Activated naive CD8-positive, alpha-beta T cell treated with anti-CD3 and anti-CD28 coated beads, Interleukin-2, amount 50 U/mL, for 24 hours (primary cell): ENCODE measurements at regions not wholly inside any gene's neighbourhood (a gene's known extent, or its start where the extent isn't known, plus 50 kb on each side); places are given as distances from the start of the nearest gene placed in this dataset.
"Not testable (repeated sequence)": the region's sequence is repeated elsewhere in the genome, so short reads cannot be mapped to it uniquely, and the experiment has no call there.

Source experiments
- ATAC-seq: fragments of 150-1000 bp; cut with Tn5 transposase; one replicate; pipeline ENCODE4 v1.10.0; 2021
- DNase-seq: peaks from one replicate; pipeline ENCODE4 v3.0.0; 2021
- H3K27ac Mint-ChIP-seq: one replicate; pipeline ENCODE4 v1.8.0; 2021; ENCODE audit warnings: mild to moderate bottlenecking, mixed read lengths
- H3K27me3 Mint-ChIP-seq: one replicate; pipeline ENCODE4 v1.8.0; 2021; ENCODE audit warnings: mixed read lengths
- H3K36me3 Mint-ChIP-seq: one replicate; pipeline ENCODE4 v1.8.0; 2021; ENCODE audit warnings: low read depth, mixed read lengths
- H3K4me1 Mint-ChIP-seq: one replicate; pipeline ENCODE4 v1.8.0; 2021; ENCODE audit warnings: mixed read lengths
- H3K4me3 Mint-ChIP-seq: one replicate; pipeline ENCODE4 v1.8.0; 2021; ENCODE audit warnings: mild to moderate bottlenecking, moderate library complexity, mixed read lengths
- H3K9me3 Mint-ChIP-seq: one replicate; pipeline ENCODE4 v1.8.0; 2021; ENCODE audit warnings: mixed read lengths

- Mint-ChIP-seq H3K4me1 (no peaks in the 10 kb centered on the region), H3K27ac (no peak overlapping the region), H3K9me3 (peaks cover 3% of the 10 kb centered on the region), H3K36me3 (no peaks in the 10 kb centered on the region), H3K27me3 (no peaks in the 10 kb centered on the region), H3K4me3 (no peak overlapping the region)
- ATAC-seq, result no peak
- no peak for DNase-seq
These were observed 290.8 kb downstream of the MED10 start for GRCh38 chr5:6087576-6087975.

DNA sequence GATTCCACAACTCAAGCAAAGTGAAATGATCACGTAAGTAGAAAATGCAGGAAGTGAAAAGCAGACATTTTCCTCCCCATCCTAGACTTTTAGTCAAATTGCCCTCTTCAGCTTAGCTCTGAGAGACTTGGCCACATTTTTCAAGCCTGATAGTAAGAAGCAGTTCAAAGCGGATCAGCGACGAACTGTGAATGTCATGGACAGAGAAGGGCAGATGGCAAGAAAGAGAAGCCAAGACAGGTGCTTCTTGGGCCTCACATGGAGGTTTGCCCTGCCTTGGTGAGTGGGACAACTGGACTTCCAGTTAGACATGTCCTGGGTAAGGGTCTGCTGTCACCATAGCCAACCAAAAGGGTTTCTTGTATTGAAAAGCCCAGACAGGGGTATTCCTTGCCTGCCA lies 291.5 kb downstream of the MED10 start:
- ATAC-seq (no peak), DNase-seq (no peak)
- Mint-ChIP-seq H3K27ac (no peak overlapping the region), H3K9me3 (peaks cover 3% of the 10 kb centered on the region), H3K36me3 (no peaks in the 10 kb centered on the region), H3K4me3 (no peak overlapping the region), H3K4me1 (no peaks in the 10 kb centered on the region), H3K27me3 (no peaks in the 10 kb centered on the region)

GRCh38 chr5:6085341-6085860 lies 292.9 kb downstream of the MED10 start:
- no peak overlapping the region for H3K27ac Mint-ChIP-seq
- no peaks in the 10 kb centered on the region for H3K9me3 Mint-ChIP-seq
- H3K4me3 Mint-ChIP-seq, result no peak overlapping the region
- DNase-seq (no peak), ATAC-seq (no peak)
- H3K27me3 Mint-ChIP-seq, result no peaks in the 10 kb centered on the region
- H3K36me3 Mint-ChIP-seq, result no peaks in the 10 kb centered on the region
- H3K4me1 Mint-ChIP-seq, result no peaks in the 10 kb centered on the region

- Mint-ChIP-seq H3K27ac (no peak overlapping the region), H3K4me1 (no peaks in the 10 kb centered on the region), H3K4me3 (no peak overlapping the region), H3K27me3 (no peaks in the 10 kb centered on the region), H3K9me3 (no peaks in the 10 kb centered on the region), H3K36me3 (no peaks in the 10 kb centered on the region)
- DNase-seq (no peak), ATAC-seq (no peak)
These were observed 293.5 kb downstream of the MED10 start for GRCh38 chr5:6084836-6085235.

- Mint-ChIP-seq H3K27ac (no peak overlapping the region), H3K27me3 (no peaks in the 10 kb centered on the region), H3K4me3 (no peak overlapping the region), H3K36me3 (no peaks in the 10 kb centered on the region), H3K9me3 (no peaks in the 10 kb centered on the region), H3K4me1 (no peaks in the 10 kb centered on the region)
- DNase-seq, result no peak
- ATAC-seq, result no peak
These were observed 294.0 kb downstream of the MED10 start for GRCh38 chr5:6084376-6084775.

GRCh38 chr5:6083311-6083978 lies 294.9 kb downstream of the MED10 start:
- DNase-seq, result no peak
- H3K27me3 Mint-ChIP-seq, result no peaks in the 10 kb centered on the region
- no peaks in the 10 kb centered on the region for H3K36me3 Mint-ChIP-seq
- no peak overlapping the region for H3K27ac Mint-ChIP-seq
- no peaks in the 10 kb centered on the region for H3K9me3 Mint-ChIP-seq
- ATAC-seq, result no peak
- no peak overlapping the region for H3K4me3 Mint-ChIP-seq
- H3K4me1 Mint-ChIP-seq, result no peaks in the 10 kb centered on the region

GRCh38 chr5:6082685-6083084 lies 295.7 kb downstream of the MED10 start:
- no peak overlapping the region for H3K4me3 Mint-ChIP-seq
- no peaks in the 10 kb centered on the region for H3K27me3 Mint-ChIP-seq
- H3K4me1 Mint-ChIP-seq, result no peaks in the 10 kb centered on the region
- H3K27ac Mint-ChIP-seq, result no peak overlapping the region
- ATAC-seq, result no peak
- DNase-seq, result no peak
- no peaks in the 10 kb centered on the region for H3K36me3 Mint-ChIP-seq
- H3K9me3 Mint-ChIP-seq, result no peaks in the 10 kb centered on the region

- no peaks in the 10 kb centered on the region for H3K27me3 Mint-ChIP-seq
- no peaks in the 10 kb centered on the region for H3K9me3 Mint-ChIP-seq
- H3K36me3 Mint-ChIP-seq, result no peaks in the 10 kb centered on the region
- H3K27ac Mint-ChIP-seq, result no peak overlapping the region
- DNase-seq (no peak), ATAC-seq (no peak)
- H3K4me3 Mint-ChIP-seq, result no peak overlapping the region
- H3K4me1 Mint-ChIP-seq, result no peaks in the 10 kb centered on the region
These were observed 296.6 kb downstream of the MED10 start for GRCh38 chr5:6081727-6082210.

DNA sequence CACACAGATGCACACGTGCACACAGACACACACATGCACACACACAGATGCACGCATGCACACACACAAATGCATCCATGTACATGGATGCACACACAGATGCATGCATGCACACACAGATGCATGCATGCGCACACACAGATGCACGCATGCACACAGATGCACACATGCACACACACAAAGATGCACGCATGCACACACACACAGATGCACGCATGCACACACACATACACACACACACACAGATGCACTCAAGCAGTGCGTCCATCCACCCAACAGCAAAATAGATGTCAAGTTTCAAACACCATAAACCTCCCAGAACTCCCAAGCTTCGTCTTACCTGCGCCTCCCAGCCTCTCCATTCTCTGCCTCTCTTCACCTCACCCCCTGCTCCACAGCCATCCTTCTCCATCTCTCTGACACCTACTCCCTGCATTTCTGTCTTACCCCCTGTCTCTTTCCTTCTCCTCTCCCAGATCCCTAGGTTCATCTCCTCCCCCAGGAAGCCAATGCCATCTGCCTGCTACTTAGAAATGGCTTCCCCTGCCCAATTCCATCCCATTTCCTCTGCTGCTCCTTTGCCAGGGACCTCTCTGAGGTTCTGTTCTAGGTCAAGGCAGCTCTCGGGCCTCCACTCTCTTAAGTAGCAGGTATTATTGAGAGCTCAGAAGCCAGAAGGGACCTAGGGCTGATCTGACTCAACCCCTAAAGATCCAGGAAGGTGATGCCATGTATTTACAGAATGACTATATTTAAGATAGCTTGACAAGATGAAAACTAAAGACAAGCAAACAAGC lies 297.2 kb downstream of the MED10 start:
- no peak overlapping the region for H3K4me3 Mint-ChIP-seq
- H3K4me1 Mint-ChIP-seq, result no peaks in the 10 kb centered on the region
- H3K36me3 Mint-ChIP-seq, result no peaks in the 10 kb centered on the region
- H3K27ac Mint-ChIP-seq, result no peak overlapping the region
- H3K27me3 Mint-ChIP-seq, result no peaks in the 10 kb centered on the region
- ATAC-seq, result no peak
- H3K9me3 Mint-ChIP-seq, result no peaks in the 10 kb centered on the region
- no peak for DNase-seq

DNA sequence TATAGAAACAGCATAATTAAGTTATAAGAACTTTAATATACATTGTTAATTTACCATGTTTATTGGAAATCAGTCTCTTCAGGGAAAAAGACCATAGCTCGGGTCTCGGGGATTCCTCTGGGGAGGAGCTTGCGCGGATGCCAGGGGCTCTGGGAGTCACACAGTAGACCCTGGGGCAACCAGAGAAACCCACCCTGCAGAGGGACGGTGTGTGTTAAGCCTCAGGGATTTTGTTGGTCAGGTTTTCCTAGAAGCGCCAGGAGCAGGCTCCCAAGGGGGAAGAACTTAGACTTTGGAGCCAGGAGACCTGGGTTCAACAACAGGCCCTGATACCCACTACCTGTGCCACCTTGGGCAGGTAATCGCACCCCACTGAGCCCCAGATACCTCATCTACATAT lies 297.9 kb downstream of the MED10 start:
- H3K36me3 Mint-ChIP-seq, result no peaks in the 10 kb centered on the region
- H3K4me3 Mint-ChIP-seq, result no peak overlapping the region
- DNase-seq (no peak), ATAC-seq (no peak)
- H3K9me3 Mint-ChIP-seq, result no peaks in the 10 kb centered on the region
- no peaks in the 10 kb centered on the region for H3K27me3 Mint-ChIP-seq
- no peak overlapping the region for H3K27ac Mint-ChIP-seq
- no peaks in the 10 kb centered on the region for H3K4me1 Mint-ChIP-seq

- ATAC-seq, result no peak
- no peaks in the 10 kb centered on the region for H3K9me3 Mint-ChIP-seq
- H3K4me1 Mint-ChIP-seq, result no peaks in the 10 kb centered on the region
These were observed 299.5 kb downstream of the MED10 start for GRCh38 chr5:6078881-6079280.

DNA sequence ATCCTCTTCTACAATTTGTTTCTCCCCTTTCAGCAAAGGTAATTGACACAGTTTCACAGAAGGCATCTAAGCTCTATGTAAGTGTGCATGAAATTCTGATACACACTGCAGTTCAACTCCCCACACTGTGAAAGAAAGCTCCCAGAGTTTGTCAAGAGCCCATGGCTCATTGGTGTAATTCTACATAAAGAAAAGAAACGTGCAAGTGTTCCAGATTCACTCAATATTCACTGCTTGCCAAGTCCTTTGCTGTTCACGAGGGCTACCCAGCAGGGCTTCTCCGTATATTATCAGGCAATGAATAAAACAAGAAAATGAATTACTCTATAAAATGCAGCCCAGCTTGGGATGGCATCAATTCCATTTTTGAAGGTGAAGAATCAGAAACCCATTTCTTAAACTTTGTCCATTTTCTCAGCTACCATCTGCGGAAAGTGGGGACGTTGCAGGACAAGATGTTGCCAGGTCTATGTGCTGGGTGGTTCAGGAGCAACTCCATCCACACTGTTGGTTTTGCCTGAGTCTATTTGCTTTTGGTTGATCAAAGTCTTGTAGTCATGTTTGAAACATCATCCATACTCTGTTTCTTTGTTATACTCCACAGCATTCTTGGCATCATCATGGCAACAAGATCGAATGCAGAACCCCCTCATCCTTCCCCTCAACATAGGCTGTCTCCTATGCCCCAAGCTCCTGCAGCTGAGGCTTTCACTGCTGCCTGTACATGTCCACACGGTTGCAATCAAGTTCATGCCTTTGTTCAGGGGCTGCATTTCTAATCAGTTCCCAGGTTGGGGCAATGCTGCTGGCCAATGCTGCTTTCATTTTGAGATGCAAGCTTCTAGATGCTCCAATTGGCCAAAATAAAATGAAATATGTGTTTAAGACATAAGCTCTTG lies 301.8 kb downstream of the MED10 start:
- no peak overlapping the region for H3K4me3 Mint-ChIP-seq
- no peak overlapping the region for H3K27ac Mint-ChIP-seq
- peaks cover 2% of the 10 kb centered on the region for H3K27me3 Mint-ChIP-seq
- no peaks in the 10 kb centered on the region for H3K36me3 Mint-ChIP-seq
- no peaks in the 10 kb centered on the region for H3K9me3 Mint-ChIP-seq
- DNase-seq, result no peak
- no peaks in the 10 kb centered on the region for H3K4me1 Mint-ChIP-seq
- no peak for ATAC-seq

More at GRCh38 chr5:6078881-6079280, 299.5 kb downstream of the MED10 start:
- Mint-ChIP-seq H3K4me3 (no peak overlapping the region), H3K27me3 (peaks cover under 1% of the 10 kb centered on the region), H3K36me3 (no peaks in the 10 kb centered on the region), H3K27ac (no peak overlapping the region)
- no peak for DNase-seq

GRCh38 chr5:6072488-6072887 lies 305.9 kb downstream of the MED10 start:
- not testable (repeated sequence) for H3K4me3 Mint-ChIP-seq, H3K9me3 Mint-ChIP-seq, H3K27me3 Mint-ChIP-seq, ATAC-seq, DNase-seq, H3K4me1 Mint-ChIP-seq, H3K27ac Mint-ChIP-seq, H3K36me3 Mint-ChIP-seq

GRCh38 chr5:6069496-6070185 lies 308.7 kb downstream of the MED10 start:
- no peak overlapping the region for H3K4me3 Mint-ChIP-seq
- H3K27ac Mint-ChIP-seq, result no peak overlapping the region
- H3K4me1 Mint-ChIP-seq, result no peaks in the 10 kb centered on the region
- H3K36me3 Mint-ChIP-seq, result no peaks in the 10 kb centered on the region
- no peak for DNase-seq
- peaks cover 2% of the 10 kb centered on the region for H3K27me3 Mint-ChIP-seq
- no peak for ATAC-seq
- no peaks in the 10 kb centered on the region for H3K9me3 Mint-ChIP-seq
